ENCODE measurements at regions not wholly inside any gene's neighbourhood (a gene's known extent, or its start where the extent isn't known, plus 50 kb on each side); places are given as distances from the start of the nearest gene placed in this dataset.

GRCh38 chr1:209062081-209062620 lies 521.4 kb upstream of the CAMK1G start:
- TF ChIP-seq CTCF (IDR thresholded peaks at IDR 0.05): no peak
- TF ChIP-seq POLR2A (IDR thresholded peaks at IDR 0.05): no peak
- no peak for TF ChIP-seq POLR2AphosphoS5 (IDR thresholded peaks at IDR 0.05)

Measured in sigmoid colon (tissue), 4 donors.